HepG2 (cell line): ENCODE measurements at regions not wholly inside any gene's neighbourhood (a gene's known extent, or its start where the extent isn't known, plus 50 kb on each side); places are given as distances from the start of the nearest gene placed in this dataset.

ENCODE experiments used
- ATAC-seq: fragments of 200-7000 bp; cut with Tn5 transposase; 3 replicates; pipeline ENCODE4 v1.9.1; 2020; ENCODE audit warnings: mild to moderate bottlenecking, moderate library complexity
- BruUV-seq: library from RNA; stranded (reverse); fragments of 400-500 nt; replicated peaks from 2 replicates; lab custom pipeline; 2021; lab: Mats Ljungman, UMichigan
- CTCF ChIA-PET: fragments of 300-600 bp; formaldehyde crosslinking; extraction: SDS; loops from one replicate; lab custom pipeline; 2021; ENCODE audit warnings: low total read pairs, inconsistent platforms, low intra/inter-chr PET ratio; lab: Yijun Ruan, JAX
- POLR2A ChIA-PET: fragments of 350-600 bp; sonication (Branson Sonifier 250); formaldehyde crosslinking; loops from one replicate; lab custom pipeline; 2020; ENCODE audit warnings: antibody characterized with exemption, inconsistent platforms; lab: Yijun Ruan, JAX
- DNase-seq: peaks from one replicate; pipeline ENCODE4 v3.0.0-alpha.2; 2015; ENCODE audit warnings: low spot score
- FAIRE-seq: peaks from 3 replicates; lab custom pipeline; 2011; peaks lifted over from hg19 to GRCh38; lab: Jason Lieb, UNC
- H2AFZ ChIP-seq: one replicate; pipeline ENCODE4 v1.6.1; 2011; ENCODE audit warnings: low read length, inconsistent platforms
- H3K27ac ChIP-seq: fragments of 300-600 bp; 3 replicates; pipeline ENCODE4 v1.8.0; 2011; ENCODE audit warnings: mixed run types, mild to moderate bottlenecking, mixed read lengths, low read length, inconsistent platforms; ENCODE audit not compliant: insufficient read depth; ENCODE audit errors: extremely low read length
- H3K27me3 ChIP-seq, 2 experiments: fragments of 200-600 bp in 1 of 2; 2 replicates in 1 of 2; 3 replicates in 1 of 2; pipeline versions ENCODE4 v1.6.0 to v1.8.0; 2011; ENCODE audit warnings: low read length in 2 of 2, mild to moderate bottlenecking in 2 of 2, moderate library complexity in 2 of 2, inconsistent platforms in 1 of 2; ENCODE audit not compliant: insufficient read depth in 2 of 2, control insufficient read depth in 1 of 2
- H3K36me3 ChIP-seq, 2 experiments: fragments of 200-600 bp in 1 of 2; replicated peaks in 1 of 2; 2 replicates in 1 of 2; 3 replicates in 1 of 2; pipeline versions ENCODE4 v1.5.1 to v1.8.0; 2011; ENCODE audit warnings: low read length in 2 of 2, inconsistent platforms in 1 of 2; ENCODE audit not compliant: insufficient read depth in 2 of 2, control insufficient read depth in 1 of 2
- H3K4me1 ChIP-seq: 2 replicates; pipeline ENCODE4 v1.5.1; 2012; ENCODE audit warnings: low read length, inconsistent platforms; ENCODE audit not compliant: insufficient read depth
- H3K4me2 ChIP-seq: 2 replicates; pipeline ENCODE4 v1.6.0; 2011; ENCODE audit warnings: low read depth, low read length, inconsistent platforms
- H3K4me3 ChIP-seq, 3 experiments: fragments of 200-600 bp in 1 of 3; sonication (generic), shearing (Covaris generic) in 1 of 3; replicated peaks in 1 of 3; 2 replicates each; pipeline ENCODE4 v1.5.1; 2011 to 2016; ENCODE audit warnings: low read length in 3 of 3, inconsistent platforms in 2 of 3, low read depth in 2 of 3, mild to moderate bottlenecking in 2 of 3, control low read depth in 1 of 3, mixed read lengths in 1 of 3; ENCODE audit not compliant: insufficient read depth in 1 of 3
- H3K79me2 ChIP-seq: one replicate; pipeline ENCODE4 v1.6.1; 2011; ENCODE audit warnings: low read length, inconsistent platforms; ENCODE audit not compliant: insufficient read depth
- H3K9ac ChIP-seq: 2 replicates; pipeline ENCODE4 v1.6.0; 2011; ENCODE audit warnings: mild to moderate bottlenecking, low read depth, low read length, inconsistent platforms; ENCODE audit not compliant: insufficient read depth
- H3K9me3 ChIP-seq: 2 replicates; pipeline ENCODE4 v1.5.1; 2012; ENCODE audit warnings: mild to moderate bottlenecking, low read length
- H4K20me1 ChIP-seq: 2 replicates; pipeline ENCODE4 v1.6.0; 2011; ENCODE audit warnings: inconsistent platforms, mild to moderate bottlenecking, low read length, moderate library complexity; ENCODE audit not compliant: insufficient read depth
- PAWR ChIP-seq: sonication (generic); formaldehyde crosslinking; IDR thresholded peaks from 2 replicates; pipeline ENCODE4 v1.4.0; 2020; ENCODE audit warnings: missing genetic modification reagents, mild to moderate bottlenecking, borderline replicate concordance
- TBL1XR1 ChIP-seq: fragments of 150-350 bp; IDR thresholded peaks from 2 replicates; pipeline ENCODE4 v1.6.1; 2014; ENCODE audit warnings: borderline replicate concordance, low read length; ENCODE audit not compliant: partially characterized antibody
- TGIF2 ChIP-seq: IDR thresholded peaks from 2 replicates; pipeline ENCODE4 v1.6.1; 2016; ENCODE audit warnings: control low read depth, missing compliant biosample characterization
- ZBTB33 ChIP-seq: sonication (generic); formaldehyde crosslinking; IDR thresholded peaks from 2 replicates; pipeline ENCODE4 v1.4.0; 2020; ENCODE audit warnings: missing genetic modification reagents
- ZFP36 ChIP-seq: fragments of 150-350 bp; IDR thresholded peaks from 2 replicates; pipeline ENCODE4 v1.6.1; 2018; ENCODE audit warnings: borderline replicate concordance, low read length, low read depth; ENCODE audit not compliant: partially characterized antibody
- ZHX2 ChIP-seq, 2 experiments: sonication (generic) in 1 of 2; formaldehyde crosslinking in 1 of 2; IDR thresholded peaks; 2 replicates each; pipeline versions ENCODE4 v1.6.1 to v1.9.0; 2014 to 2022; ENCODE audit warnings: antibody characterized with exemption in 1 of 2, borderline replicate concordance in 1 of 2, inconsistent platforms in 1 of 2, low read depth in 1 of 2, missing genetic modification reagents in 1 of 2
- ZNF24 ChIP-seq: fragments of 450-650 bp; IDR thresholded peaks from 2 replicates; pipeline ENCODE4 v1.6.1; 2017; ENCODE audit warnings: antibody characterized with exemption, mild to moderate bottlenecking
- ZNF274 ChIP-seq: sonication (generic); formaldehyde crosslinking; IDR thresholded peaks from 2 replicates; pipeline ENCODE4 v1.5.1; 2020; ENCODE audit warnings: mild to moderate bottlenecking, missing genetic modification reagents
- ZNF510 ChIP-seq: sonication (generic); formaldehyde crosslinking; IDR thresholded peaks from 2 replicates; pipeline ENCODE4 v1.4.0; 2020; ENCODE audit warnings: low read depth, mild to moderate bottlenecking, missing genetic modification reagents
- ZNF549 ChIP-seq: sonication (generic); formaldehyde crosslinking; IDR thresholded peaks from 2 replicates; pipeline ENCODE4 v1.5.0; 2020; ENCODE audit warnings: missing genetic modification reagents
- ZNF687 ChIP-seq: sonication (generic); formaldehyde crosslinking; IDR thresholded peaks from 2 replicates; pipeline ENCODE4 v1.5.1; 2020; ENCODE audit warnings: mild to moderate bottlenecking, missing genetic modification reagents, moderate library complexity
- WGBS: methylation state at CpG from one replicate; pipeline ENCODE4 v1.1.6; 2017; ENCODE audit warnings: low lambda C conversion rate; 5-methylcytosine and 5-hydroxymethylcytosine counted together
- in situ Hi-C: cut with HindIII; loops from 2 replicates; pipeline ENCODE4 v1.10.0; 2017; ENCODE audit warnings: low pct_unique_long_range_greater_than_20kb; ENCODE audit not compliant: extremely low pct_ligation_motif_present
- intact Hi-C: fragments of 100-400 bp; cut with micrococcal nuclease; formaldehyde crosslinking; loops from one replicate; pipeline ENCODE4 v1.10.0; 2022; ENCODE audit not compliant: unreplicated experiment

- WGBS: 93% methylated on average over 12 of the region's 12 CpGs
- H4K20me1 ChIP-seq: no peaks in the 10 kb centered on the region
- no peaks in the 10 kb centered on the region; a peak in 2 of 5 replicates for H3K36me3 ChIP-seq
- H3K4me1 ChIP-seq: peaks cover 10% of the 10 kb centered on the region
- H3K27me3 ChIP-seq: no peaks in the 10 kb centered on the region
- ChIA-PET CTCF (no interaction called here), POLR2A (no interaction called here)
- no peak for DNase-seq
- H3K9ac ChIP-seq: no peak overlapping the region
- H3K4me2 ChIP-seq: no peak overlapping the region
- no peak for FAIRE-seq
- BruUV-seq: no TSS peak
- in situ Hi-C loops: loop anchor here (25.0 kb wide), 1 partner anchor 542 kb away; the partner anchor contains the start of gene TRIM13
- intact Hi-C loops: loop anchor here (10.0 kb wide), 1 partner anchor 125 kb away; no protein-coding TSS in a partner anchor
- ATAC-seq: no peak; the same call in 2 of the 3 replicates
- no peak overlapping the region for H3K4me3 ChIP-seq
- H3K9me3 ChIP-seq: peaks cover 4% of the 10 kb centered on the region; the same call in 1 of the 2 replicates
- peak overlapping the region; percentile 34 for H3K27ac ChIP-seq
- H2AFZ ChIP-seq: no peak overlapping the region
- H3K79me2 ChIP-seq: no peaks in the 10 kb centered on the region
- peak; percentile 87 for TF ChIP-seq ZBTB33 (CRISPR knock-in tag)
- peak; percentile 51; the same call in 1 of the 2 replicates for TF ChIP-seq ZNF687 (CRISPR knock-in tag)
- no peak for TF ChIP-seq ZFP36
- no peak for TF ChIP-seq ZNF274 (CRISPR knock-in tag)
- TF ChIP-seq PAWR (CRISPR knock-in tag): no peak
- no peak for TF ChIP-seq ZNF549 (CRISPR knock-in tag)
- TF ChIP-seq ZNF24: no peak
- TF ChIP-seq ZHX2 (IDR thresholded peaks at IDR 0.05; ENCODE audit: low read depth): no peak
- TF ChIP-seq ZHX2 (CRISPR knock-in tag; IDR thresholded peaks at IDR 0.05; ENCODE audit: borderline replicate concordance): no peak
- TF ChIP-seq ZNF510 (CRISPR knock-in tag): no peak
- no peak for TF ChIP-seq TGIF2
- no peak for TF ChIP-seq TBL1XR1
Measured at GRCh38 chr13:50529154-50529882, 314.2 kb downstream of the DLEU7 start.
